ENCODE measurements at regions not wholly inside any gene's neighbourhood (a gene's known extent, or its start where the extent isn't known, plus 50 kb on each side); places are given as distances from the start of the nearest gene placed in this dataset.

GRCh38 chr10:110363572-110364411 is 59.1 kb upstream of the SMNDC1 start:
- TF ChIP-seq TAF1 (IDR thresholded peaks at IDR 0.05; ENCODE audit: low read depth, low read length): no peak
- no peak for TF ChIP-seq POLR2A (IDR thresholded peaks at IDR 0.05; ENCODE audit: low read depth, low read length)
- no peak for TF ChIP-seq POLR2AphosphoS5 (IDR thresholded peaks at IDR 0.05; ENCODE audit: low read depth, low read length)
- no peak for TF ChIP-seq POU2F2 (IDR thresholded peaks at IDR 0.05; ENCODE audit: low read depth, low read length)
- no peak for TF ChIP-seq PAX5 (IDR thresholded peaks at IDR 0.05; ENCODE audit: insufficient read depth, low read length, severe bottlenecking)
- TF ChIP-seq SPI1 (IDR thresholded peaks at IDR 0.05; ENCODE audit: low read depth, low read length): no peak

All from GM12891 (cell line).